Sigmoid colon (tissue), 4 donors: ENCODE measurements at regions not wholly inside any gene's neighbourhood (a gene's known extent, or its start where the extent isn't known, plus 50 kb on each side); places are given as distances from the start of the nearest gene placed in this dataset.

ENCODE experiments used
- CTCF ChIP-seq, 4 experiments: fragments of 450-650 bp in 3 of 4; fragments of 200-600 bp in 1 of 4; IDR thresholded peaks; one replicate each; pipeline ENCODE4 v1.5.1; 2016 to 2019; ENCODE audit warnings: antibody characterized with exemption in 4 of 4, mild to moderate bottlenecking in 3 of 4, moderate library complexity in 2 of 4
- EP300 ChIP-seq, 4 donors: sonication (generic); formaldehyde crosslinking; IDR thresholded peaks; one replicate each; pipeline ENCODE4 v1.6.1; 2017; ENCODE audit warnings: antibody characterized with exemption in 4 of 4
- POLR2A ChIP-seq, 2 donors: fragments of 450-650 bp; IDR thresholded peaks; one replicate each; pipeline ENCODE4 v1.6.1; 2016; ENCODE audit warnings: antibody characterized with exemption in 2 of 2, mild to moderate bottlenecking in 2 of 2, moderate library complexity in 2 of 2
- POLR2AphosphoS5 ChIP-seq, 4 donors: sonication (generic); formaldehyde crosslinking; IDR thresholded peaks; one replicate each; pipeline ENCODE4 v1.6.1; 2017; ENCODE audit warnings: antibody characterized with exemption in 4 of 4

GRCh38 chr1:219062161-219062560 lies 111.5 kb upstream of the LYPLAL1 start:
- TF ChIP-seq POLR2A (IDR thresholded peaks at IDR 0.05) (no peak), CTCF (IDR thresholded peaks at IDR 0.05) (no peak), POLR2AphosphoS5 (IDR thresholded peaks at IDR 0.05) (no peak), EP300 (IDR thresholded peaks at IDR 0.05) (no peak)
